ENCODE measurements at regions not wholly inside any gene's neighbourhood (a gene's known extent, or its start where the extent isn't known, plus 50 kb on each side); places are given as distances from the start of the nearest gene placed in this dataset.

DNA sequence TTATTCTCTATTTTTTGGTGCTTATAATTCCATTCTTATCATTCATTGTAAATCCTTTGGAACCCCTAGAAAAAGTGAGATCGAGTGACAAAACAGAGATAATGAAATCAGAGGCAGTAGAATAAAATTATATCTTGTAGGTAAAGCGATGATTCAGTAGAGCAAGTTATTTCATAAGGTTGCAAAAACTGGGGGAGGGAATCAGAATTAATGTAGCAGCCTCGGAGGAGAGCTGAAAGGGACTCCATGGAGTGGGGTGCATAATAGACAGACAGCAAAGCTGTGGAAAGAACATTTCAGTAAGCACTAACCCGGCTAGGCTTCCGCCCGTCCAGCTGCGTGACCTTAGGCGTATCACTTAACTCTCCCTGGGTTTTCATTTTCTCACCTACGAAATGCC is 289.7 kb downstream of the EN1 start:
- DNase-seq = no peak

DNA sequence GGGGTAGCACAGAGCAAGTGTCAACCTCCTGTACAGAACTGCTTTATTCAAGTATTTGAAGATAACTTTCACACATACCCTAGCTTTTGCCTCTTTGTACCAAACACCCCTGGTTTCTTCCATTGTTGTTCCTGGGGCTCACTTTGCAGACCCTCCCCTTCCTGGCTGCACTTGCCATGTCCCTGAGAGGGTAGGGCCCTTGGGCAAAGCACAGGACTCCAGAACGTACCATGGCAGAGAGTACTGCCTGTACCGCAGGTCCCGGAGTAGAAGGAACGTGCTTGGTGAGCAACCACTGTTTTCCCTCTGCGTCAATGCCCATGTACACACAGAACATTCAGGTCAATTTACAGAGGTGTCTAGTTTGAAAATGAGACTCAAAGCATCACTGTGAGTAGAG is 290.4 kb downstream of the EN1 start:
- DNase-seq = no peak

DNA sequence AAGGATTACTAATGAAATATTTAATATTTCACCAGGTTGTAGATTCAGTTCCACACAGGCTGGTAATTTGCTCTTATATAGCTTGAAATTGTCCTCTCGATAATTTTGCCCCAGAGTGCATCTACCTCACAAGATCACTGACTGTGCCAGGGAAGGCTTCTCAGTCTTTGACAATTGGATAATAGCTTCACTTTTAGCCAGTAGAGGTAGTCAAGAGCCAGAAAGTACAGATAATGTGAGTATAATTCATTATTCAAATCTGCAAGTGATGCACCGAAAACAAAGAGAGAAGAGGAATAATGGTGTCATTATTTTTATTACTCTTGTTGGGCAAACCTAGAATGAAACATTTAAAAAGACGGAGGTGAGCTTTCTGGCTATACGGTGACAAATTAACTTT is 292.8 kb downstream of the EN1 start:
- DNase-seq = no peak

DNA sequence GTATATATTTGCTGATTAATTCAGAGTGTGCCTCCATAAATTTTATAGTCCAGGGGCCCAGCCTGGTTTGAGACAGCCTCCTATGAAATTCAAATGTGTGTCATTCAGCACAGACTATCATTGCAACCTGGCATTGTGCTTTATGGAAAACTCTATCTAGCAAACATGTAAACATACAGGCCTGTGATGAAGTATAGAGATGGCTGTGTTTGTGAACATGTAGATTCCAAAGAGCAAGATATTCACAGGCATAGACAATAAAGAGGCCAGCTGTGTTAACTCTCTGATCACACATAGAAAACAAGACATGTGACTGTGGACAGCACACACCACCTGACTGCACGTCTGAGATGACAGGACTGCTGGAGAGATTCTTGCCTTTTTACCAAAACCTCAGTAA is 297.9 kb downstream of the EN1 start:
- DNase-seq = no peak

DNA sequence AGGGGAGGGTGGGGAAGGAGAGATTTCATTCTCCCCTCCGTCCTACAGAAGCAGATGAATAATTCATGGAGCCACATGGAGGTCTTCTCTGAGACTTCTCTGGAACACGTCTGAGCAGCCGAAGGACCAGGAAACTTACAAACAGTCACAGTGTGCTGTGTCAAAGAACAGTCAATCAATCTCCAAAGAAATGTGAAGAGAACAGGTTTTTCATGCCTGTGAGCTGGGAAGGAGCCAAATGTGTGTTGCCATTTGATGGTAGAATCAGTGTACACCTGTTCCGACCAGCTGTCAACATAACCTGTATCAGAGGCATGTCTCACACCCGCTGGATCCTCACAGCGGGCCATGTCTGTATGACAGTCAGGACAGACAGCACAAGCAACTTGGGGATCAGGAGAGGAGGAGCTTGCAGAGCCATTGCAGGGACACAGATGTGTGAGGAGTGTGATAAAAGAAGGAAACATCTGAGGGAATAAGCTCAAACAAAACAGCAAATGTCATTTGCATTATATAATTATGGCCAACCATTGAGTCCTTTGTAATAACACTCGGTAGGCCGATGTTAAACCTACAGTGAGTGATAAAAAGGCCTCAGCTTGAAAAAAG is 298.5 kb downstream of the EN1 start:
- no peak for DNase-seq

DNA sequence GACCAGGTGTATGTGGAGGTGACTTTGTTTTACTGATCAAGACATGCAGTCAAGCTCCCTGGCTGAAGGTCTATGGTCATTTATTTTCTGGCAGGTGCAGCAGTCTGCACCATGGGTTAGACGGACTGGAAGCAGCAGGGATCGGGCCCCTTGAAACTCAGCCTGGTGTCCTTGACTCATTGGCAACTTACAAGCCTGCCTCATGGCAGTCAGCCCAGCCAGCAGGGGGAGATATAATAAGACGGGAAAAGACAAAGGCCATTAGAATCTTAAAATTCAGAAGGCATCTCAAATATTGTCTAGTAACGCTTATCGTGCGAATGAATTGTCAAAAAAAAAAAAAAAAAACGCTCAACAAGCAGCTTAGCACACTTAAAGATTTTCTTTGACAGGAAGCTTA is 308.2 kb downstream of the EN1 start:
- DNase-seq = no peak

DNA sequence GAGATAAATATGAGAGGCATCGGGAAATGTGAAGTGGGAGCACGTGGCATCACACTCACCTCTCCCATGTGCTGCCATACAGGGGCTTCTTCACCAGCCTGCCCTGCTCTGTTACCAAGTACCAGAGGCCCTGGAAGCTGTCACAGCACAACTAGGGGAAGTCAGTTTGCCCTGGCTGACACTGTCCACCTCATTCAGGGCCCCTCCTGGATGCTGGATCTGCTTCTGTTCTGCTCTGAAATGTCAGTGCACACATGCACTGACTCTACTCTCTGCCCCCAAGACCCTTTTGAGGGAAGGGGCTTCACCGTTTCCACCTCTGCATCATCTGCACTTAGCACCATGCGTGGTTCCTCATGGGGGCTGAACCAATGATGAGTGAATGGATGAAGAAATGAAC is 311.1 kb downstream of the EN1 start:
- DNase-seq = no peak

DNA sequence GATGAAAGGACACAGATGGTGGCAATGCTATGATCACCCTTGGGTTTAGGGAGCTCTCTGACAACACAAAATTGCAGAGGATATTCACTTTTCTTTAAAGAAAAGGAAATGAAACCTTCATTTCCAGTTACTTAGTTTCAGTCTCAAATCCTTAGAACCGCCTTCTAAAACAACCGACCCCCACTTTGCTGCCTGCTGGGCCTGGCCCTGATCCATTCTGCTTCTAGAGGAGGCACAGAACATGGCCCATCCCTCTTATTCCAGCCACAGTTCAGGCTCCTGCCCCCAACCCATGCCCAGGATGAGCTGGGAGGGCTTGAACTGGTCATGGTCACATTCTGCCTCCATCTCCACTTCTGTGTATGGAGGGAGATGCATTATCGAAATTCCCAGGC is 311.6 kb downstream of the EN1 start:
- DNase-seq = no peak

DNA sequence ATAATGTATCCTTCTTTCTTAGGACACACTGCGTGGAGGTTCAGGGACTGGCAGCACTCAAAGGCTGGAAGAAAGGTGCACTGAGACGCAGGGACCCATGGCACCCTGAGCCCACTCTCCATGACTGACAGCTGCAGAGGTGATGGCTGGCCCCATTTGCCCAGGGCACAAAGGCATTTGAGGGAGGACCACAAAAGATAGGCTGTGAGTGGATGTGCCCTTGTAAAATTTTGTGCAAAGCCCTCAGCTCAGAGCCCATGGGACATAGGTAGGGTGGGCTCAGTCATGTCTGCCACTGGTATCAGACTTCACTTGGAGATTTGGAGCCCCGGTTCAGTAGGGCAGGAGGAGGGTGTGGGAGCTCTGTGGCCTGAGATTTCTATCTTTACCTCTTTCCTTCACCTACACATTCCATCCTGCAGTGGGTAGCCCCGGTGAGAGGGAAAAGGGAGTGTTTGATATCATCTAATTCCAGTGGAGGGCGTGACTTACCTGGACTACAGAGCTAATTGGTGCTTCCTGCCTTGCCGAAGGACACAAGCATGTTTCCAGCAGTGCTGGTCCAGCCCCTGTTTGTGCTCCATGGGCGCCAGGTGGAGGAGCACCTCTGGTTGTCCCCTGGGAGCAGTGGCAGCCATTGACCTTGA is 312.2 kb downstream of the EN1 start:
- no peak for DNase-seq

DNA sequence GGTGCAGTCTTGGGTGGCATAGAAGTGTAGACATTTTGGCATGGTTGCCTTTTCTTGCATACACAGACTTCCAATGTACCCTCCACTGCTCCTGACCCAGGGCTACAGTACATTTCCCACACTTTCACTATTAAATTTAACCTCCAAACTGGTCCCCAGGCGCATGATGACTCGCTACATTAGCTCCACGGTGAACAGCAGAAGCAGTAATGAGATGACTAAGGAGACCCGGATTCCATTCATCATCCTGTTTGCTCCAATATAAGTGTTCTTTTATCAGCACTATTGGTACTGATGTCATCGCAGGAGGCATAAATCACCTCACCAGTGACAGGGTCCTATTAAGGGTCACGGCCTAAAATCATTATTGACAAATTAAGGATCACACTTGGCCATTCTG is 316.5 kb downstream of the EN1 start:
- DNase-seq = no peak

DNA sequence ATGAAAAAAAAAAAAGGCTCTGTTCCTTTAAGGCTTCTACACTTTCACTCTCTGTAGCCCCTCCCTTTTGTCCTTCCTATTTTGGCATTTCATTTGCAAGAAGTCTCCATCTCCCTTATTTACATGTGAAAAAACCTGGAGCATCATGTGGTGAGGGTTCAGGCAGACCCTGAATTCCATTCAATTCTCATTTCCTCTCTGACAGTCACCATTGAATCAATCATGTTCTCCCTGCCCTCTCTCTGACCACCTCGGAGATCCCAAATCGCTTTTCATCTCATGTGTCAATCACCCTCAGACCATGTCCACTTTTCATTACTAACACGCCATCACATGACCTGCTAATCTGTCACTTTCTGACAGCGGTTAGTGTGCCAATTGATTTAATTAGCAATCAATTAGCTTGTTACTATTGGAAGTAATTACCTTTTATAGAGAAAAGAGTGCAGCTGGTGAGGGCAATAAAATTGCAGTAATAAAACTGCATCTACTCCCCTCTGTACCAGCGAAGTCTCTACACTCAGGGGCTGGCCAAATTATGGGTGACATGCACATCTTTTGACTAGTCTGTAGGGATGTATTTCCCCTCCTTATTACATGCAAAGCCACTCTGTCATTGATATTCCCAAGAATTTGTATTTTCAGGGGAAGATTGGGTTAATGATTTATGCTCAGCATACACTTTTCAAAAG is 317.4 kb downstream of the EN1 start:
- no peak for DNase-seq

DNA sequence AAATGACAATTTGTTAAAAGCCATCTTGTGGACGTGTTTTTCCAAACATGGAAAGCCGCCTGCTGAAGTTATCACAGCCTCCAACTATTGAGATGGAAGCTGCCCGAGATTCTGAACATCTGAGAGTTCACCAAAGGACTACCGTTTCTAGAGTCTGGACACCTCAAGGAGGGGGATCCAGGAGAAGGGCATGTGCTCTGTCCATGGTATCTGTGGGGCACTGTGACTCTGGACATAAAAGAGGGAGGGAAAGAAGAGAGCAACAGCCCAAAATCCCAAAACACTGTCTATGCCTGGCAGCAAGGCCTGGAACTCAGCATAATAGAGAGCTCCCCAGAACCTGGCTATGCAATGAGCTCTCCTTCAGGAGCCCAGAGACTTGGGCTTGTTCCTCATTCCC is 319.9 kb downstream of the EN1 start:
- no peak for DNase-seq

DNA sequence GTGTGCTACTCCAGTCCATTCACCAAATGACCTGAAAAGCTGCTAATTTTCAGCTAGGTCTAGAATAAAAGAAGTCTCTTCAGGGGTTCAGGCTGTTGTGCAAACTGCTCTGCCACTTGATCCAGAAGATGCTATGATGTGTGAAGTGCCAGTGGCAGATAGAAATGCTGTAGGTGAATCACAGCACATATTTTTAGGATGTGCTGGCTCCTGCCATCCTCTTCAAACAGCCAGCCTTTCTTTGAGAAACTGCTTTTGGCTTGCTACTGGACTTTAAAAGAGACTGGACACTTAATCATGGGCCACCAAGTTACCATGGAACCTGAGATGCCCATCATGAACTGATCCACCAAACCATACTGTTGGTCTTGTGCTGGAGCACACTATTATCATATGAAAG is 322.1 kb downstream of the EN1 start:
- DNase-seq = no peak

DNA sequence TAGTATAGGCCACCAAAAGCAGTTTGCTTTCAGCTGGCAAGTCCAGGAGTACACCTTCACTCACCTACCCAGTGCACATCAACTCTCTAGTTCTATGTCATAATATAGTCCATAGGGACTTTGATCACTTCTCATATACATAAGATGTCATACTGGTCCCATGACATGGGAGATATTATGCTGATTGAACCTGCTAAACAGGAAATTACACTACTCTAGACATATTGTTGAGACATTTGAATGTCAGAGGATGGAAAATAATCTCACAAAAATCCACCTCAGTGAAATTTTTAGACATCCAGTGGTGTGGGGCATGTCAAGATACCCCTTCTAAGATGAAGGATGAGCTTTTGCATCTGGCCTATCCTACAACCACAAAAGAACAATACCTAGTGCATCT is 322.5 kb downstream of the EN1 start:
- no peak for DNase-seq

DNA sequence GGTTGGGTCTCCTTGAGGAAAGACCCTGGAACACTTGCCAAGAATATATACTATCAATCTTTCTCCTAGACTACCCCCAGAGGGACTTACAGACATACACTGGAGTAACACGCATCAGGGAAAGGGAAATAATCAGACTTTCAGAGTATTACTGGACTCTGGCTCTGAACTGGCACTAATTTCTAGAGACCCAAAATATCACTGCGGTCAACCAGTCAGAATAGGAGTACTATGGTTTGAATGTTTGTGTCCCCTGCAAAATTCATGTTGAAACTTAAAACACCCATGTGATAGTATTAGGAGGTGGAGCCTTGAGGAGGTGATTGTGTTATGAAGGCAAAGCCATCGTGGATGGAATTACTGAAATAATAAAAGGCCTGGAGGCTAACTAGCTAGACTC is 323.7 kb downstream of the EN1 start:
- DNase-seq = no peak

DNA sequence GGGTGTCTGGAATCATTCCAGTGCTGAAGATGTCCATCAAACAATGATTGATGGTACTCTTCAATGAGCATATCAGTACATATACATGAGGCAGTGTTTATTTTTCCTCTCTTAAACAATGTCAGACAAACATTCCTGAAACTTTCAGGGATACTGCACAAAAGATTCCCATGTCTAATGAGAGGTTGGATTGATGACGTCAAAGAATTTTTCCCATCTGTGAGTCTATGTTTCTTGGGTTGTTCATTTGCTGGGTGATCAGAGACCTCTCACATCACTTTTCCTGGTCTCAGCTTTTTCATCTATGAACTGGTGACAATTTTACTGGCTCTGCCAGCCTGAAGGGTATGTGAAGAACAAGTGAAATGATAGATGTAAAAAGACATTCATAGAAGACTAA is 325.5 kb downstream of the EN1 start:
- no peak for DNase-seq

DNA sequence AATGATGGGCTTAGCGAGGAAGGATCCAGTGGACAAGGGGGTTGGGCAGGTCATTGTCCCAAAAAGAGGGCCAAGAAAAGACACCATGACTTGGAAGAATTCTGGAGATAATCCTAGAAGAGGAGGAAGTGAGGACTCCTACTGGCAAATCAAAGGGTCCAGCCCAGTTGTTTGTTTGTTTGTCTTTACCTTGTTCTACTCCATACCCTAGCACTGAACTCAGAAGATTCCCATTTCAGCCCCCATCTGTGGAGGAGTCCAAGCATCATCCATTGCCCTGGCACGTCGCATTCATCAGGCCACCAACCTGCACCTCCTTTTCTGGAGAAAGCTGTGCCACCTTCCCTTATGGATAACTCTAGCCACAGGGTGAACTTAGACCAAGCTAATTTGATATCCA is 326.2 kb downstream of the EN1 start:
- no peak for DNase-seq

DNA sequence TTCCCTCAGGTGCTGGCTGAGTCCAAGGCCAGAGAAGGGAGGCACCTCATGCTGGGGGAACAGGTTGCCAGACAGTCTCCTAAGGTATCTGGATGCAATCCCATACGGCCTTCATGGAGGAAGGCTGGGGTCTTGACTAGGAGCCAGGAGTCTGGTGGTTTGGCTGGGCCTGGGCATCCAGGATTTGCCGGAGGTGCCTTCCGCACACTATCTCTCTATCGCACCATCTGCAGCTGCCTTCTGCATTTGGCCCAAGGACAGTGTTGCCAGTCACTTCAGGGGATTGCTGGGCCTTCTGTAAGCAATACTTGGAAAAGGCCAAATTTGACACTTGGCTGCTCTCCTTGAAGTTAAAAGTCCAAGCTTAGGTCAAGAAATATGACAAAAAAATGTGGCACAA is 327.2 kb downstream of the EN1 start:
- DNase-seq = no peak

DNA sequence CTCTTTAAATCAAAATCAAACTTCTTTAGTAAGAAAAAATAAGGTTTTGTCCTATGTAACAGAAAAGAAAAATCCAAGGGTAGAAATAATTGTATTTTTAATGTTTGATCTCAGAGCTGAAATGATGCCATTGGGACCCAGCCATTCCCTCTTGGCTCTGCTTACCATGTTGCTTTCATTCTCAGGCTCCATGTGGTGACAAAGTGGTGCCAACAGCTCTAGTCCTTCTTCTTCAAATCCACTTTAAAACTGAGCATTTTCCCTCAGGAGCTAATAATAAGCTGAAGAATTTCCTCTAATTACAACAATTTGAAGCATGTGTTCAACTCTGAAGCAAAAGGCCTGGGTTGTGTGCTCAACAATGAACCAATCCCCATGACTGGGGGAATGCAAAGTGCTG is 327.9 kb downstream of the EN1 start:
- DNase-seq = no peak

DNA sequence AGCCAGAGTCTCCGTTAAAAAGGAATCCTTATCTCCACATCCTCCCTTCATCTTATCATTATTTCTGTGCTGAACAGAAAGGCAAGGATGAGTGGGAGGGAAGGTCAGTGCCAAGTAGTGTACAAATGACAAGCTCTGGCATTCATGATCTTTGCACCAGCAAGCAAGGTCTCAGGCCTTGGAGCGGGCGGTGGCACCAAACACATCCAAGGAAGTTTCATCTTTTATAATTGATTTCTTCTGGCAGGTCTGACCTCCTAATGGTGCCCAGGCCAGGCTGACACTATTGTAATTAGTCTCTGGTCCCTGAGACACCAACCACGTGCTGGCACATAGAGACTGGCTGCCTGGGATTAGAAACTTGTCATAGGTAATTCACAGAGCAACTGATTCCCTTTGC is 336.6 kb downstream of the EN1 start:
- DNase-seq = no peak

DNA sequence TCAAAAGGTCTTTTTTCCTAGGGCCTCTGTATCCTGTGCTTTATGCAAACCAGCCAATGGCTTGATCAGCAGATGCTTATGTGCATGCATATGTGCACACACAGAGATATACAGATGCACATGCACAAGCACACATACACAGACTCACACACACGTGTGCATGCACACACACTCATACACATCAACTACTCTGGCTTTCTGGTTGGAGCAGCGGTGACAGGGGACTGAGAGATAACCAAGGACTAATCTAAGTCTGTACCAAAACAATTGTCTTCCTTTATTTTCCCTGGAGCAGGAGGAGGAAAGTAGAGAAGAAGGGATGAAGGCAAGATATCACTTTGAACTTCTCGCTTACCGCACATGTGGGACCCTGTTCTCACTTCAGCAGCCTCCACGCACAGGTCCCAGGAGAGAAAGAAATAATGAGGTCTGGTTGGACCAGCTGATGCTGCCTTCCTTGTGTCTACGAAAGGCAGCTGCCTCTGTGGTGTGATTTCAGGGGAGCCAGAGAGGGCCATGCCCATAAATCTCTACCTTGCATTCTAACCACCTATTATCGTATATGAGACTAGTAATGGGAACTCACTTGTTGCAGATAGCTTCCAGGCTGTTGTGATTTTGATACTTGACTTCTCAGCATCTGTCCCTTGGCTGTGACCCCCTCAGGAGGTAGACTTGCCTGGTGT is 338.0 kb downstream of the EN1 start:
- DNase-seq = no peak

DNA sequence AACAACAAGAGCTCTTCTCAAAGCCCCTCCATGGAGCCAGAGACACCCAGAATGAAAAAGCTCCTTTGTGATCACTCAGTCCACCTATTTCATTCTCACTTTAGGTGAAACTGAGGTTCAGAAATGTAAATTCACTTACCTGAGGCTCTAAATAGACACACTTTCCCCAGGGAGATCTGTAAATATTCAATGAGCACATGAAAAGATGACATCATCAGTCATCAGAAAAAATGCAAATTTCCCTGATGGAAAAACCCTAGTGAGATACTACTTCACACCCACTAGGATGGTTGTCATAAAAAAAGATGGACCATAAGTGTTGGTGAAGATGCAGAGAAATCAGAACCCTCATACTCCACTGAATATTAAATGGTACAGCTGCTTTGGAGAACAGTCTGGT is 339.2 kb downstream of the EN1 start:
- DNase-seq = no peak

DNA sequence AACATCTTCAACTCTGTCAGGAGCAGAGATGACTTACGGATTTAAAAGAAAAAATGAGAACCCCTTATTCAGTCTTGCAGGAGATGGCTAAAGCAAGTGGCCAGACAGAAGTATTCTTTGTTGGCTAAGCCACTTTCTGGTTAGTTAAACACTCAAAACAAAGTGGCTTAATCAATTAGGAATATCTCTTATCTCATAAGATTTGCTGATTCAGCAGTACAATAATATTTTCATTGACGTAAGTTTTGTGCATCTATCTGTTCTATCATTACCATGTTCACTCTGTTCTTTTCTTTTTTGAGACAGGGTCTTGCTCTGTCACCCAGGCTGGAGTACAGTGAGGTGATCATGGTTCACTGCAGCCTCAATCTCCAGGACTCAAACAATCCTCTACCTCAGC is 342.0 kb downstream of the EN1 start:
- no peak for DNase-seq

DNA sequence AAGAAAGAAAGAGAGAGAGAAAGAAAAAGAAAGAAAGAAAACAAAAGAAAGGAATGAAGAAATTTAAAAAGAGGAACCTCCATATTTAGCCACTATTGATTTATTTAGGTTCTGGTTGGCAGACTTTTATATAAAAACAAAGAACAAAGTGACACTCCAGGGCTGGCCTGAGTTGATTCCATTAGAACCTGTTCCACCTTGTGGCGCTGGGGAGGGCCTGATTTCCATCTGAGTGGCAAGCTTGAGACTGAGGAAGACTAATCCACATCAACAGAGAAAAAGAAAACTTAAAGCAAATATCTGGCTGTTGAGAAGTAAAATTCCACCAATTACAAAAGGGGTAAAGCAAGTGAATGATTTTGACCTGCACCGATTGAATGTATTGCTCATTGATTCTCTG is 345.3 kb downstream of the EN1 start:
- no peak for DNase-seq

All from central memory CD4-positive, alpha-beta T cell (primary cell).